ENCODE measurements at regions not wholly inside any gene's neighbourhood (a gene's known extent, or its start where the extent isn't known, plus 50 kb on each side); places are given as distances from the start of the nearest gene placed in this dataset.
"Not testable (repeated sequence)": the region's sequence is repeated elsewhere in the genome, so short reads cannot be mapped to it uniquely, and the experiment has no call there.

GRCh38 chr6:3966426-3966825 is 112.5 kb downstream of the FAM217A start:
- Histone ChIP-seq H3K4me3 (no peak overlapping the region), H3K4me1 (no peaks in the 10 kb centered on the region), H3K27ac (no peak overlapping the region), H3K27me3 (no peaks in the 10 kb centered on the region), H3K9me3 (no peaks in the 10 kb centered on the region), H3K36me3 (no peaks in the 10 kb centered on the region)
- WGBS (ENCODE audit: insufficient coverage, low coverage, low lambda C conversion rate, missing lambda C conversion rate), result 88% methylated on average over 8 of the region's 9 CpGs
- ATAC-seq (no peak), DNase-seq (no peak)
- intact Hi-C loops (cut with DNase I), result no loop called here
- TF ChIP-seq, protein P1, sequence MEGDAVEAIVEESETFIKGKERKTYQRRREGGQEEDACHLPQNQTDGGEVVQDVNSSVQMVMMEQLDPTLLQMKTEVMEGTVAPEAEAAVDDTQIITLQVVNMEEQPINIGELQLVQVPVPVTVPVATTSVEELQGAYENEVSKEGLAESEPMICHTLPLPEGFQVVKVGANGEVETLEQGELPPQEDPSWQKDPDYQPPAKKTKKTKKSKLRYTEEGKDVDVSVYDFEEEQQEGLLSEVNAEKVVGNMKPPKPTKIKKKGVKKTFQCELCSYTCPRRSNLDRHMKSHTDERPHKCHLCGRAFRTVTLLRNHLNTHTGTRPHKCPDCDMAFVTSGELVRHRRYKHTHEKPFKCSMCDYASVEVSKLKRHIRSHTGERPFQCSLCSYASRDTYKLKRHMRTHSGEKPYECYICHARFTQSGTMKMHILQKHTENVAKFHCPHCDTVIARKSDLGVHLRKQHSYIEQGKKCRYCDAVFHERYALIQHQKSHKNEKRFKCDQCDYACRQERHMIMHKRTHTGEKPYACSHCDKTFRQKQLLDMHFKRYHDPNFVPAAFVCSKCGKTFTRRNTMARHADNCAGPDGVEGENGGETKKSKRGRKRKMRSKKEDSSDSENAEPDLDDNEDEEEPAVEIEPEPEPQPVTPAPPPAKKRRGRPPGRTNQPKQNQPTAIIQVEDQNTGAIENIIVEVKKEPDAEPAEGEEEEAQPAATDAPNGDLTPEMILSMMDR (IDR thresholded peaks at IDR 0.05), result no peak
- no peak for TF ChIP-seq POLR2A (IDR thresholded peaks at IDR 0.05)

- H3K27ac ChIP-seq, result no peak overlapping the region
- no peaks in the 10 kb centered on the region for H3K9me3 ChIP-seq
- no peak for ATAC-seq
- no peaks in the 10 kb centered on the region for H3K36me3 ChIP-seq
- no peaks in the 10 kb centered on the region for H3K27me3 ChIP-seq
- 84% methylated on average over 5 of the region's 5 CpGs for WGBS (ENCODE audit: insufficient coverage, low coverage, low lambda C conversion rate, missing lambda C conversion rate)
- no peak overlapping the region for H3K4me3 ChIP-seq
- intact Hi-C loops (cut with DNase I), result no loop called here
- DNase-seq, result no peak
- H3K4me1 ChIP-seq, result no peaks in the 10 kb centered on the region
- TF ChIP-seq, protein P1 (IDR thresholded peaks at IDR 0.05), result no peak
- no peak for TF ChIP-seq POLR2A (IDR thresholded peaks at IDR 0.05)
Measured at GRCh38 chr6:3970097-3970496, 108.8 kb downstream of the FAM217A start.

- H3K27ac ChIP-seq; intact Hi-C loops (cut with DNase I); DNase-seq; H3K36me3 ChIP-seq; H3K4me1 ChIP-seq; H3K4me3 ChIP-seq; H3K9me3 ChIP-seq; ATAC-seq; H3K27me3 ChIP-seq: not testable (repeated sequence)
- WGBS (ENCODE audit: insufficient coverage, low coverage, low lambda C conversion rate, missing lambda C conversion rate), result 79% methylated on average over 2 of the region's 3 CpGs
Measured at GRCh38 chr6:3973152-3973551, 105.8 kb downstream of the FAM217A start.

DNA sequence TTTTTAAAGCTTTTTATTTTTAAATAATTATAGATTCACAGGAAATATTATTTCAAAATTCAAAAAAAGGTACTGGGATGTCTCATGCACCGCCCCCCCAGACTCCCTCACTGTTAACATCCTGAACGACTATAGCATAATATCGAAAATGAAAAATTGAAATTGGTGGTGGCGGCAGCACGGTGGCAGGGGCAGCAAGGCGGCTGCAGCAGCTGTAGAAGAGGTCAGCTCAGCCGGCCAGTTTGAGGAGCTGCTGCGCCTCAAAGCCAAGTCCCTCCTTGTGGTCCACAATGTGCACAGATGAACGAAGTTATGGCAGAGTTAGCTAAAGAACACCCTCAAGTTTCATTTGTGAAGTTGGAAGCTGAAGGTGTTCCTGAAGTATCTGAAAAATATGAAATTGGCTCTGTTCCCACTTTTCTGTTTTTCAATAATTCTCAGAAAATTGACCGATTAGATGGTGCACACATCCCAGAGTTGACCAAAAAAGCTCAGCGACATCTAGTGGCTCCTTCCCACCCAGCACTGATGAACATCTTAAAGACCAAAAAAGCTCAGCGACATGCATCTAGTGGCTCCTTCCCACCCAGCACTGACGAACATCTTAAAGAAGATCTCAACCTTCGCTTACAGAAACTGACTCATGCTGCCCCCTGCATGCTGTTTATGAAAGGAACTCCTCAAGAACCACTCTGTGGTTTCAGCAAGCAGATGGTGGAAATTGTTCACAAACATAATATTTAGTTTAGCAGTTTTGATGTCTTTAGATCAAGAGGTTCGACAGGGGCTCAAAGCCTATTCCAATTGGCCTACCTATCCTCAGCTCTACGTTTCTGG is 100.8 kb downstream of the FAM217A start:
- intact Hi-C loops (cut with DNase I), result no loop called here
- peak; percentile 75 to 90 (median 82) for ATAC-seq

DNA sequence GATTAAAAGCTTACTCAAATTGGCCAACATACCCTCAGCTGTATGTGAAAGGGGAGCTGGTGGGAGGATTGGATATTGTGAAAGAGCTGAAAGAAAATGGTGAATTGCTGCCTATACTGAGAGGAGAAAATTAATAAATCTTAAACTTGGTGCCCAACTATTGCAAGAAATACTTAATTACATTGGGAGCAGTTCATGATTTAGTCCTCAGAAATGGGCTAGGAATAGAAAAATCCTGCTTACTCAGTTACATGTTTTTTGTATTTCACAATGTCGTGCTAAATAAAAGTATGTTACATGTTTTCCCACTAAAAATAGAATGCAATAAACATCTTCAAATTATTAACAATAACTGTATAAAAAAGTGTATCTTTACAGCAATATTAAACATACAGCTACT is 100.0 kb downstream of the FAM217A start:
- H3K27ac ChIP-seq; ATAC-seq; H3K9me3 ChIP-seq; DNase-seq; intact Hi-C loops (cut with DNase I); H3K4me3 ChIP-seq; H3K36me3 ChIP-seq; H3K27me3 ChIP-seq; H3K4me1 ChIP-seq: not testable (repeated sequence)
- WGBS (ENCODE audit: insufficient coverage, low coverage, low lambda C conversion rate, missing lambda C conversion rate), result 94% methylated on average over 1 of the region's 1 CpG

More for the DNA sequence above, 100.8 kb downstream of the FAM217A start:
- WGBS (ENCODE audit: insufficient coverage, low coverage, low lambda C conversion rate, missing lambda C conversion rate), result 51% methylated on average over 16 of the region's 16 CpGs
- DNase-seq, result no peak
- H3K4me1 ChIP-seq, result no peaks in the 10 kb centered on the region
- TF ChIP-seq, protein P1 (IDR thresholded peaks at IDR 0.05), result peak; percentile 41 to 63 (median 58)
- no peak for TF ChIP-seq POLR2A (IDR thresholded peaks at IDR 0.05)
- H3K9me3 ChIP-seq, result no peaks in the 10 kb centered on the region
- H3K27ac ChIP-seq, result no peak overlapping the region
- no peaks in the 10 kb centered on the region for H3K36me3 ChIP-seq
- H3K4me3 ChIP-seq, result no peak overlapping the region
- no peaks in the 10 kb centered on the region for H3K27me3 ChIP-seq

Measured in right lobe of liver (tissue), 6 donors.